Fibroblast of skin of right biceps (primary cell): ENCODE measurements at regions not wholly inside any gene's neighbourhood (a gene's known extent, or its start where the extent isn't known, plus 50 kb on each side); places are given as distances from the start of the nearest gene placed in this dataset.
"Not testable (repeated sequence)": the region's sequence is repeated elsewhere in the genome, so short reads cannot be mapped to it uniquely, and the experiment has no call there.

ENCODE experiments used
- DNase-seq: peaks from one replicate; pipeline ENCODE4 v3.0.0-alpha.2; 2013

DNA sequence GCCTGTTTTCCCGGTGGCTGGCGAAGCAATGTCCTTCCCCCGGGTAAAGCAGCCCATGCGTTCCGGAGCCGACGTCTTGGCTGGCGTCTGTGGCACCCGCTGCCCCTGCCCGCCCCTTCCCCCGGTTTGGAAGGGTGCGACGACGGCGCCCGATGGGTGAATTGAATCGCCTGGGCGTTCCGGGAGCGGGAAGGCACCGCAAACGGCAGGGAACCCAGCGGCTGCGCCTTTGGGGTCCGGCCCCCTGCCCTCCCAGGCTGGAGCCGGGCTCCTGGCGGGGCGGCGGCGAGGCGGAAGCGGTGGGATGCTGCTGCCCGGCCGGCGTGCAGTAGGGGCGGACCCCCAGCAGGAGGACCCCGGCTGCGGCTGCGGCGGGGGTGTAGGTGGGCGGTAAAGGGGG, 123.6 kb upstream of the RHOU start:
- DNase-seq, result not testable (repeated sequence)

DNA sequence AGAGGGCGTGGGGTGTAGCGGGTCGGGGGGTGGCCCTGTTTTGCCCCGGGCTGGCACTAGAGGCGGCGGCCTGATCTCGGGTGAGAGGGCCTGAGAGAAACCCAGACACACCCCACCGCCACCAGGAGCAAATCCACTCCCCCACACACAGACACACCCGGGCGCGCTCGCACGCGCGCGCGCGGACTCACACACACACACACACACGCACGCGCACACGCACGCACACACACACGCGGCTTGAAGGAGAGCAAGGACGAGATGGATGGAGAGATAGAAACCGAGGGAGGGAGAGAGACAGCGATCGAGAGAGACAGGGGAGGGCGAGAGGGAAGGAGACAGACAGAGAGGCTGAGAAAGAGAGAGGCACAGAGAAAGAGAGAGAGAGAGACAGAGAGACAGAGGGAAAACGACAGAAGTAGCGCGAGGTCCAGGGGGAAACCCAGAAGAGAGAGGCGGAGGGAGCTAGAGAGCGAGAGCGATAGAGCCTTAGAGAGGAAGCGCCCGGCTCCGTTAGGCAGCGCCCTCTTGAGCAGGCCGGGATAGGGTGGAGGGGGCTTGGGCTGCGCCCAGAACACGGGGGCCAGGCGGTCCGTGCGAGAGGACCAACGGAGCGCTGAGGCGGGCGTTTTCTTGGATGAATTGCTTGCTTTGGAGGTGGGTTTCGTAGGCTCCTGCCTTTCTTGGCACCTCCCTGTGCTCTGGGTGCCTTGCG, 113.1 kb upstream of the RHOU start:
- DNase-seq, result not testable (repeated sequence)

DNA sequence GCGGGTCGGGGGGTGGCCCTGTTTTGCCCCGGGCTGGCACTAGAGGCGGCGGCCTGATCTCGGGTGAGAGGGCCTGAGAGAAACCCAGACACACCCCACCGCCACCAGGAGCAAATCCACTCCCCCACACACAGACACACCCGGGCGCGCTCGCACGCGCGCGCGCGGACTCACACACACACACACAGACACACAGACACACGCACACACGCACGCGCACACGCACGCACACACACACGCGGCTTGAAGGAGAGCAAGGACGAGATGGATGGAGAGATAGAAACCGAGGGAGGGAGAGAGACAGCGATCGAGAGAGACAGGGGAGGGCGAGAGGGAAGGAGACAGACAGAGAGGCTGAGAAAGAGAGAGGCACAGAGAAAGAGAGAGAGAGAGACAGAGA, 108.8 kb upstream of the RHOU start:
- DNase-seq, result not testable (repeated sequence)

DNA sequence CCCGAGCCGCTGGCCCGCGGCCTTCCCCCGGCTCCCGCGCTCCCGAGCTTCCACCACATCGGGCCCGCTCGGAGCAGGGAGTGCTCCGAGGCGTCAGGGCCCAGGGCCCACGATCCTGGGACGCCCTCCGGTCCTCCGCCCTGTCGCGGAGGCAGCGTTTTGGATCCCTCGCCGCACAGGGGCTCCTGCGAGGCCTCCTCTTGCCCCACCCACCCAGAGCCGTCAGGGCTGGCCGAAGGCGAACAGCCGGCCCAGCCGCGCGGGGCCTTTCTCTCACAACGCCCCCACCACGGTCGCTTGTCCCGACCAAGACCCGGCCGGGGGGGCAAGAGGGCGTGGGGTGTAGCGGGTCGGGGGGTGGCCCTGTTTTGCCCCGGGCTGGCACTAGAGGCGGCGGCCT, 102.4 kb upstream of the RHOU start:
- not testable (repeated sequence) for DNase-seq

DNA sequence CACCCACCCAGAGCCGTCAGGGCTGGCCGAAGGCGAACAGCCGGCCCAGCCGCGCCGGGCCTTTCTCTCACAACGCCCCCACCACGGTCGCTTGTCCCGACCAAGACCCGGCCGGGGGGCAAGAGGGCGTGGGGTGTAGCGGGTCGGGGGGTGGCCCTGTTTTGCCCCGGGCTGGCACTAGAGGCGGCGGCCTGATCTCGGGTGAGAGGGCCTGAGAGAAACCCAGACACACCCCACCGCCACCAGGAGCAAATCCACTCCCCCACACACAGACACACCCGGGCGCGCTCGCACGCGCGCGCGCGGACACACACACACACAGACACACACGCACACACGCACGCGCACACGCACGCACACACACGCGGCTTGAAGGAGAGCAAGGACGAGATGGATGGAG, 100.0 kb upstream of the RHOU start:
- DNase-seq, result peak; percentile 19

DNA sequence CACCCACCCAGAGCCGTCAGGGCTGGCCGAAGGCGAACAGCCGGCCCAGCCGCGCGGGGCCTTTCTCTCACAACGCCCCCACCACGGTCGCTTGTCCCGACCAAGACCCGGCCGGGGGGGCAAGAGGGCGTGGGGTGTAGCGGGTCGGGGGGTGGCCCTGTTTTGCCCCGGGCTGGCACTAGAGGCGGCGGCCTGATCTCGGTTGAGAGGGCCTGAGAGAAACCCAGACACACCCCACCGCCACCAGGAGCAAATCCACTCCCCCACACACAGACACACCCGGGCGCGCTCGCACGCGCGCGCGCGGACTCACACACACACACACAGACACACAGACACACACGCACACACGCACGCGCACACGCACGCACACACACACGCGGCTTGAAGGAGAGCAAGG, 97.8 kb upstream of the RHOU start:
- not testable (repeated sequence) for DNase-seq

DNA sequence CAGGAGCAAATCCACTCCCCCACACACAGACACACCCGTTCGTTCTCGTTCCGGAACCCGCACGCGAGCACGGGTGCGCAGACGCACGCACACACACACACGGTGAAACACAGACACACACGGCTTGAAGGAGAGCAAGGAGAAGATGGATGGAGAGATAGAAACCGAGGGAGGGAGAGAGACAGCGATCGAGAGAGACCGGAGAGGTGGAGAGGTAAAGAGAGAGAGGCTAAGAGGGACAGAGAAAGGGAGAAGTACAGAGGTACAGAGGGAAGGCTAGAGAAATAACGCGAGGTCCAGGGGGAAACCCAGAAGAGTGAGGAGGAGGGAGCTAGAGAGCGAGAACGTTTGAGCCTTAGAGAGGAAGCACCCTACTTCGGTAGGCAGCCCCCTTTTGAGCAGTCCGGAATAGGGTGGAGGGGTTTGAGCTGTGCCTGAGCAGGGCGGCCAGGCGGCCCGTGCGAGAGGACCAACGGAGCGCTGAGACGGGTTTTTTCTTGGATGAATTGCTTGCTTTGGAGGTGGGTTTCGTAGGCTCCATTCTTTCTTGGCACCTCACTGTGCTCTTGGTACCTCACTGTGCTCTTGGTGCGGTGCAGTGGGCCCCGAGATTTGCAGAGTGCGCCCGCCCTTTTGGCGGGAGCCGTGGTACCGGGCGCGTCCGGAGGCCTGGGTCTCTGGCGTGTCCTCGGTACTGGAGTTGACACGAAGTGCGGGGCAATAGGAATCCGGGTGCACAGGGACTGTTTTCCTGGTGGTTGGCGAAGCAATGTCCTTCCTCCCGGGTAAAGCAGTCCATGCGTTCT, 88.4 kb upstream of the RHOU start:
- peak; percentile 47 for DNase-seq

DNA sequence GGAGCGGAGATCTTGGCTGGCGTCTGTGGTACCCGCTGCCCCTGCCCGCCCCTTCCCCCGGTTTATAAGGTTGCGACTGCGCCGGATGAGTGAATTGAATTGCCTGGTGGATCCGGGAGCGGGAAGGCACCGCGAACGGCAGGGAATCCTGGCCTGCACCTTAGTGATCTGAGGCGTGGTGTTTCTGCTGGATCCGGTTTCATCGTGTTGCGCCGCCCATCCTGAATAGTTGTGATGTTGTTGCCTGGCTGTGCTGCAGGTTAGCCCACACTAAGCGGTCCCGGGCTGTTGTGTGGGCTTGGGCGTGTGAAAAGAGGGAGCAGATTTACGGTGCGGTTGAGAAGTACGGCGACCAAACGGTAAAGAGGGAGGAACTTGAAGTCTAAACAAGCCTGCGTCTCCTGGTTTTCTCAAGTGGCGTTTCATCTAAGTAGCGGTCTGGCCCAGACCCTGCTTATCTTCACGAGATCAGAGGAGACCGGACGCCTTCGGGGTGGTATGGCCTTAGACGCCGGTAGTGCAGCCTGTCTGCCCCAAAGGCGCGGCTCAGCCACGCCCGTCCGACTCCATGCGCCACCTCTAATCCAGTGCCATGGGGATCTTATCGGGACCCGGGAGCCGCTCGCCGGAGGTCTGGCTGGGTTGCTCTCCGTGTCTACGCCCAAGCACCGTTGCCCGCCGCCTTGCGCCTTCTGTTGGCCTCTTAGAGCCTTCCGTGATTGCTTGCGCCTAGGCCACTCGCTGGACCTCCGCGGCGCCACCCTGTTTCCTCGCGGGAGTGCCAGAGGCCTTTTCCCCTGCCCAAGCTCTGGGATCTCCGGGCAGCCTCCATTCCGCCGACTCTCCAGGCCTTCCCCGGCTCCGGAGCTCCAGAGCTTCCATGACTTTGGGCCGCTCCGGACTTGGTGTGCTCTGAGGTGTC, 87.5 kb upstream of the RHOU start:
- peak; percentile 64 for DNase-seq

DNA sequence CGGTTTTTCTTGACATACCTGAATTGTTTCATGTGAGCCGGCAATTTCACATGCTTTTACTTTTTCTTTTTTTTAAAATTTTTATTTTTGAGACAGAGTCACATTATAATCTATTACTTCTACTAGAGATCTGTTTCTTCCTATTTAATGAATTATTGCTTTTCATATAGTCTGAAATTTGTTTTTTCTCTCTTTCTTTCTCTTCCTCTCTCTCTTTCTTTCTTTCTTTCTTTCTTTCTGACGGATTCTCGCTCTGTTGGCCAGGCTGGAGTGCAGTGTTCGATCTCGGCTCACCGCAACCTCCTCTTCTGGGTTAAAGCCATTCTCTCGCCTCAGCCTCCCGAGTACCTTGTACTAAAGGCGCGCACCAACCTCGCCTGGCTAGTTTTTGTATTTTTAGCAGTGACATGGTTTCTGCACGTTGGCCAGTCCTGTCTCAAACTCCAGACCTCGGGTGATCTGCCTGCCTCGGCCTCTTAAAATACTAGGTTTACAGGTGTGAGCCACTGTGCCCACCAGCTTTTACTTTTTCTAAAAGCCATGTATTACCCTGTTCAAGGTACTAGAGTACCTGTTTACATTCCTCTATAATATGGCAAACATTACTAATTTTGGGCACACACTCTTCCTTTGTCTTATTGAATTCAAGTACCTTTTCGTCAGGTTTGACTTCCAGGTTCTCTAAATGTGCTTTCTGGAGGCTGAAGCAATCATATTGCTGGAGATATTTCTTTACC, 86.5 kb upstream of the RHOU start:
- DNase-seq, result no peak

DNA sequence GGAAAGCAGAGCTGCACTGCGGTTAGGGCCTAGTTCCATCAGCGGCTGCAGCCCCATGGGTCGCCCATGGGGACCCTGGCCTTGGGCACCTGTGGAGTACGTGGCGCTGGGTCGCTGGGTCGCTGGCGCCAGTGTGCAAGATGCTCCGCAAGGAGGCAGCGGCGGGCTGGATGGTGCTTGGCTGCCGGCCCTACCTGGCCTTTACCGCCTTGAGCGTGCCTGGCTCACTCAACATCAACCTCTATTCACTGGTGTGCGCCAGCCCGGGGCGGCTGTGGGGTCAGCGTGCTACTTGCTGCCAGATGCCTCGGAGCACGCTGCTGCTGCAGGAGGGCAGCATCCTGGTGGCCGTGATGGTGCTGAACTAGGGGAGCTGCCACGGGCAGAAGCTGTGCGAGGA, 85.1 kb upstream of the RHOU start:
- DNase-seq, result no peak

DNA sequence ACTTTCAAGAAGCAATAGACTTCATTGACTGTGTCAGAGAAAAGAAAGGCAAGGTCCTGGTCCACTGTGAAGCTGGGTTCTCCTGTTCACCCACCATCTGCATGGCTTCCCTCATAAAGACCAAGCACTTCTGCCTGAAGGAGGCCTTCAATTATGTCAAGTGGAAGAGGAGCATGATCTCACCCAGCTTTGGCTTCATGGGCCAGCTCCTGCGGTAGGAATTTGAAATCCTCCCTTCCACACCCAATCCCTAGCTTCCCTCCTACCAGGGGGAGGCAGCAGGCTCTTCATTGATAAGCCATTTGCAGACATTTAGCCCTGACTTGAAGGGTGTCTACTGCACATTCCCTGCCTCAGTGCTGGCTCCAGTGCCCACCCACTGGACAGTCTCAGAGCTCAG, 84.3 kb upstream of the RHOU start:
- no peak for DNase-seq

DNA sequence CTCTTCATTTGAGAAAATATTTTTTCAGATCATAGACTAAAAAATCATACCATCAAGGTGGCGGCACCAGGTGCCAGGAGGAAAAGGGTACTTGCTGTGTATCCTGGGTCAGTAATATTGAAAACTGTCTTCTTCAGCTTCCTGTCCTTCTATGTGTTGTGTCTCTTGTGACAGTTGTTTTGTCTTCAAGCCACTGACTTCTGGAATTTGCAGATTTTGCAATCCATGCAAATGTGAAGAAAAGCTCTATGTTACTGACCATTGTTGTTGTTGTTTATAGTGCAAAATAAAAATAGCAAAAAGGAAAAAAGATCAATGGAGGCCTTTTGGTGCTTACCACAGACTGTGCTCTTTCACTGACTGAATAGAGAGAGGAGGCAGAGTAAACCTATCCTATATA, 83.2 kb upstream of the RHOU start:
- no peak for DNase-seq

DNA sequence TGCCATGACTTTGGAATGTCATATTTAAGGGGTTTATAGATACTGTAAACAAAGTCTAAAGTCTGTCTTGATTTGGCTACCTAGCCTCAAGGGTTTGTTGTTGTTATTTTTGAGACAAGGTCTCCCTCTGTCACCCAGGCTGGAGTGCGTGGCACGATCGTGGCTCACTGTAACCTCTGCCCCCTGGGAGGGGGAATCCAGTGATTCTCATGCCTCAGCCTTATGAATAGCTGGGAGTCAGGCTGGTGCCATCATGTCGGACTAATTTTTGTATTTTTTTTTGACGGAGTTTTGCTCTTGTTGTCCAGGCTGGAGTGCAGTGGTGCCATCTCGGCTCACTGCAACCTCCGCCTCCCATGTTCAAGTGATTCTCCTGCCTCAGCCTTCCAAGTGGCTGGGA, 82.2 kb upstream of the RHOU start:
- DNase-seq, result not testable (repeated sequence)

DNA sequence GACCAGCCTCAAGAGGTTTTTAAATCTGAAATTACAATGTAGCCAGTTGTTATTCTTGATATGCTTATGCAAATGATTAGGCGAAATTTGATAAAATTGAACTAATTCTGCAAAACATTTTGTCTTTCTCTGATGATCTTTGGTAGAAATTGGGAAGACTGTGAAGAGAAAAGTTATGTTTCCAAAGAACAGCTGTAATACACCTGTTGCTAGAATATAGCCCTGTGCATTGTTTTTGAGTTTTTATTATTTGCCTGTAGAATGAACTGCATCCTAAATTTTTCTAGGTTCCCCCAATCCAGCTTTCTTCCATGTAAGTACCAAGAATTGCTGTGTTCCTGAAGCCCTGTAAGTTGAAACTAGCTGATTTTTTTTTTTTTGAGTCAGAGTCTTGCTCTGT, 81.5 kb upstream of the RHOU start:
- no peak for DNase-seq

DNA sequence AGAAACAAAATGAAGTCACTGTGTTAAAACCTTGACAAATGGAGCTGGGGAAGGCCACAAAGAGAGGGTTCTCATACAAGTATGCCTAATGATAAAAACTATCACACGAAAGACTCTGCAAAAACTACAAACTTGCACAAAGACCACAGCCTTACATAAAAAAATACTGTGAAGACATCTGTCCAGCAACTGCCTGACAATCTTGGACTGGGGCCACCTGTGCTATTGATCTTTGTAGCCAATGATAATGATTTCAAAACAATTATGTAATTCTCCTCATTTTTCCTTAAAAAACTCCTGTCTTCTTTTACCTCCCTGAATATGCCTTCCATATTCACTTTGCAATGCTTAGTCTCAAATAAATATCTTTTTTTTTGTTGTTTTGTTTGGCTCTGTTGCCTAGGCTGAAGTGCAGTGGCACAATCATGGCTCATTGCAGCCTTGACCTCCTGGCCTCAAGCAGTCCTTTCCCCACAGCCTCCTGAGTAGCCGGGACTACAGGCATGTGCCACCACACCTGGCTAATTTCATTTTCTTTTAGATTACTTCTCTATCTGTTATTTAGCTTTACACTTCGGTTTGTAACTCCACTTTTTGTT, 79.4 kb upstream of the RHOU start:
- no peak for DNase-seq

DNA sequence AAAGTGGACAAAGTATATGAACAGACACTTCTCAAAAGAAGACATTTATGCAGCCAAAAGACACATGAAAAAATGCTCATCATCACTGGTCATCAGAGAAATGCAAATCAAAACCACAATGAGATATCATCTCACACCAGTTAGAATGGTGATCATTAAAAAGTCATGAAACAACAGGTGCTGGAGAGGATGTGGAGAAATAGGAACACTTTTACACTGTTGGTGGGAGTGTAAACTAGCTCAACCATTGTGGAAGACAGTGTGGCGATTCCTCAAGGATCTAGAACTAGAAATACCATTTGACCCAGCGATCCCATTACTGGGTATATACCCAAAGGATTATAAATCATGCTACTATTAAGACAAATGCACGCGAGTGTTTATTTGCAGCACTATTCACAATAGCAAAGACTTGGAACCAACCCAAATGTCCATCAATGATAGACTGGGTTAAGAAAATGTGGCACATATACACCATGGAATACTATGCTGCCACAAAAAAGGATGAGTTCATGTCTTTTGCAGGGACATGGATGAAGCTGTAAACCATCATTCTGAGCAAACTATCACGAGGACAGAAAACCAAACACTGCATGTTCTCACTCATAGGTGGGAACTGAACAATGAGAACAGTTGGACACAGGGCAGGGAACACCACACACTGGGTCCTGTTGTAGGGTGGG, 73.1 kb upstream of the RHOU start:
- not testable (repeated sequence) for DNase-seq

DNA sequence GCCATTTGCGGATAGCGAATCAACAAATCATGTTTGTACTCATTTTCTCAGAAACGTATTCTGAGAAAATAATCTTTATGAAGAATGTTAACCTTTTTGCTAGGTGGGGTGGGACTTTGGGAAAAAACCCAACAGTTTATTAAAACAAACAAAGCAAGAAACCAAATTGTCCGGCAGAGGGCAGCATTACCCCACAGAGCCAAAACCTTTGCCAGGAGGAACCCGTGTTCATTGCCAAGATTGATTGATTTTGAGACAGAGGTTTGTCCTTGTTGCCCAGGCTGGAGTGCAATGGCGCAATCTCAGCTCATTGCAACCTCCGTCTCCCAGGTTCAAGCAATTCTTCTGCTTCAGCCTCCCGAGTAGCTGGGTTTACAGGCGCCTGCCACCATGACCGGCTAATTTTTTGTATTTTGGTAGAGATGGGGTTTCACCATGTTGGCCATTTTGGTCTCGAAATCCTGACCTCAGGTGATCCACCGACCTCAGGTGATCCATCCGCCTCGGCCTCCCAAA, 70.8 kb upstream of the RHOU start:
- peak; percentile 65 for DNase-seq

DNA sequence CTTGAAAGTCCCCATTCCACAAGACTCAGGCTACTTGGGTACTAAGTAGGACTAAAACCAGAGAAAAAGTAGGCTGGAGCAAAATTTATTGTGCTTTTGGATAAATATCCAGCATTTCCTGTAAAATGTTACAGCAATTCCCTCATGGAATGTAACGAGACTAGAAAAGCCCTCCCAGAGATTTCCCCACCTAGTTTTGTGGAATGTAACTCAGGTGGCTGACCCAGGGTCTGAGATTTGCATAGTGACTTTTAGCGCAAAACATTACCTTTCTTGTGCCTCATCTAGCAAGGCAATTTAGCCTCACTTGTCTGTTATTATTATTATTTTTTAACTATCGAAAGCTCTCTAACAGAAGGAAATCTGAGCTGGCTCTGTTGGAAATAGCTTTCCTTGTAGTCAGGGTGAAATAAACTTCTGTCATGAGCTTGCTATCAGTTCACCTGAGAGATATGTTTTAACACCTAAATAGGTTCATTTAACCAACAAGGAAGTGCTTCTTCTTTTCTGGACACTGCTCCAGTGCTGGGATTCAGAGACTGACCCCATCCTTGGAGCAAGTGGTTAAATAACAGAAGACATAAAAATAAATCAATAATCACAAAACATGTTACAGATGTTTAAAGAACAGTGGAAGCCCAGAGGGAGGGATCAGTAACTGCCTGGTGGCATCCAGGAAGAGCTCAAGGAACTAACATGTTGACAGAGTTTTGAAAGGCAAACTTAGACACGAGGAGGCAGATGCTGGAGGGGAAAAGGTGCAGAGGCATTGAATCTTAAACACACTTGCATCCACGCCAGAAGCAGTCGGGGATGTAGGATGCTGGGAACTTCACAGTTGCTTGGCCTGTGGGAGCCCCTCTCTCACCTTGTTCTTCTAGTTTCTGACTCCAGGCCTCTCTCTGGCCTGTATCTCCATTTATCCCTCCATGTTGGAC, 68.3 kb upstream of the RHOU start:
- no peak for DNase-seq

DNA sequence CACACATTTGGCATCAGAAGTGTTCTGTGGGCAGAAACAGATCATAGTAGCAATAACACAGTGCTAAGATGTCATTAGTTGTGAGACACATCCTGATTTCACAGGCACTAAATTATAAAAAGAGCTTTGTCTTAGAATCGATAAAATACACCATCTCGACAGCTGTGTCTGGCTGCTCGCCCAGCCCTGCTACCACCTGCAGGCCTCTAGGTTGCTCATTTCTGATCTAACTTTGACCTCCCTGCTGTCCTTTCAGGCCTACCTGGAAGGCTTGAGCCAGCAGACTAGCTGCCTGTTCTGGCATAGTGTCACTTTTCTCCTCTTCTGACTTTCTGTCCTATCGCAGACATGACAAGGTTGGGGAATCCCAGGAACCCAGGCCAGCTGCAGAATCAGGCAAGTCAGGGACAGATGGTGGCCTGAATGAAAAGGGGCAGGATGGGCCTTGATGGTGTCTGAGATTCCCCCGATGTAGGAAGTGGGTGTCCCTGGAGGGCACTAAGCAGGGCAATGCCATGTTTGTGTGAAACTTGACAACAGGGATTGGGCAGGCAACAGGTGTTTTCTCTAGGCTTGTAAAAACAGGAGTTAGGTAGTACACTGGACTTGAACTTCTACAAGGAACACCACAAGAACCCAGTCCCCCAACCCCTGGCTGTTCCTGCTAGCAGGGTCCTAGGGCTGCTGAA, 66.6 kb upstream of the RHOU start:
- DNase-seq, result no peak

DNA sequence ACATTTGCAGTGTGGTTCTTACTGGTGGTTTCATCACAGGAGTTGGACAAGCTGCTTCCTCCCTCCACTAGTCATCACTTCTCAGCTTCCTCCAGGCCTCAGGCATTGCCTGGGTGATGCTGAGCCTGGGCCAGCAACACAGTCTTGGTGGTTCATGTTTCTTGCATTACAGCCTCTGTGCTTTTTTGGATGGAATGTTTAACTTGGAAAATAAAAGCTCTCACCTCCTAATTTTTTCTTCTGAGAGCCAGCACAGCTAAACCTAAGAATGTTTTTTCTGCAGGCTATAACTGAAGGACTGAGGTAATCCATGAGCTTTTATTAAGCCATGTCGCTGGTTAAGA, 66.1 kb upstream of the RHOU start:
- peak; percentile 47 for DNase-seq
